HEK293T (cell line): ENCODE measurements at regions not wholly inside any gene's neighbourhood (a gene's known extent, or its start where the extent isn't known, plus 50 kb on each side); places are given as distances from the start of the nearest gene placed in this dataset.

Experiments used
- ARNT ChIP-seq: fragments of 450-650 bp; IDR thresholded peaks from 2 replicates; pipeline ENCODE4 v1.6.1; 2017; ENCODE audit warnings: mild to moderate bottlenecking
- BHLHE40 ChIP-seq: fragments of 450-650 bp; IDR thresholded peaks from 2 replicates; pipeline ENCODE4 v1.6.1; 2016; ENCODE audit warnings: mild to moderate bottlenecking, moderate library complexity, borderline replicate concordance
- ELF4 ChIP-seq: fragments of 450-650 bp; IDR thresholded peaks from 2 replicates; pipeline ENCODE4 v1.6.1; 2017; ENCODE audit warnings: antibody characterized with exemption
- L3MBTL2 ChIP-seq: fragments of 450-650 bp; conservative IDR thresholded peaks from 2 replicates; pipeline ENCODE4 v1.6.1; 2016; ENCODE audit warnings: mild to moderate bottlenecking
- TARDBP ChIP-seq: fragments of 450-650 bp; IDR thresholded peaks from 2 replicates; pipeline ENCODE4 v1.6.1; 2016

- TF ChIP-seq TARDBP (no peak), L3MBTL2 (no peak), ARNT (no peak), ELF4 (no peak), BHLHE40 (no peak)
These were observed 114.9 kb downstream of the GMNC start for GRCh38 chr3:190747571-190747970.
